Neural cell (in vitro differentiated cells): ENCODE measurements at regions not wholly inside any gene's neighbourhood (a gene's known extent, or its start where the extent isn't known, plus 50 kb on each side); places are given as distances from the start of the nearest gene placed in this dataset.

Experiments
- H2AFZ ChIP-seq: fragments of 200-600, 300-800 bp; sonication (generic), shearing (Covaris generic); 2 replicates; pipeline ENCODE4 v1.6.0; 2014; ENCODE audit warnings: low read depth, mild to moderate bottlenecking, antibody characterized with exemption, low read length, moderate library complexity
- H3F3A ChIP-seq: fragments of 200-600 bp; shearing (Covaris generic); 2 replicates; pipeline ENCODE4 v1.6.1; 2016; ENCODE audit warnings: mild to moderate bottlenecking, moderate library complexity, mixed read lengths, antibody characterized with exemption, low read length; ENCODE audit not compliant: insufficient read depth, poor library complexity, severe bottlenecking
- H3K27ac ChIP-seq: fragments of 200-600, 300-800 bp; sonication (generic), shearing (Covaris generic); 2 replicates; pipeline ENCODE4 v1.5.1; 2014; ENCODE audit warnings: mild to moderate bottlenecking, low read length, moderate library complexity
- H3K27me3 ChIP-seq: fragments of 300-800, 200-600 bp; sonication (generic), shearing (Covaris generic); 2 replicates; pipeline ENCODE4 v1.6.0; 2014; ENCODE audit warnings: mild to moderate bottlenecking, low read depth, low read length, moderate library complexity; ENCODE audit not compliant: insufficient read depth
- H3K36me3 ChIP-seq: fragments of 300-800, 200-600 bp; sonication (generic), shearing (Covaris generic); 2 replicates; pipeline ENCODE4 v1.5.1; 2014; ENCODE audit warnings: mild to moderate bottlenecking, antibody characterized with exemption, low read length, moderate library complexity; ENCODE audit not compliant: insufficient read depth
- H3K4me2 ChIP-seq: fragments of 300-800, 200-600 bp; sonication (generic), shearing (Covaris generic); 2 replicates; pipeline ENCODE4 v1.6.0; 2014; ENCODE audit warnings: mild to moderate bottlenecking, low read length
- H3K4me3 ChIP-seq: fragments of 300-800, 200-600 bp; sonication (generic), shearing (Covaris generic); 2 replicates; pipeline ENCODE4 v1.5.1; 2014; ENCODE audit warnings: mild to moderate bottlenecking, low read length, moderate library complexity
- H3K79me2 ChIP-seq: fragments of 200-600 bp; shearing (Covaris generic); replicated peaks from 2 replicates; pipeline ENCODE4 v1.6.0; 2014; ENCODE audit warnings: mild to moderate bottlenecking, low read length, moderate library complexity; ENCODE audit not compliant: insufficient read depth
- H3K9ac ChIP-seq: fragments of 300-800, 200-600 bp; sonication (generic), shearing (Covaris generic); 2 replicates; pipeline ENCODE4 v1.6.1; 2016; ENCODE audit warnings: mild to moderate bottlenecking, low read length, mixed read lengths
- H3K9me2 ChIP-seq: fragments of 200-600 bp; shearing (Covaris generic); 2 replicates; pipeline ENCODE4 v1.6.1; 2016; ENCODE audit warnings: mild to moderate bottlenecking, low read length, mixed read lengths; ENCODE audit not compliant: insufficient read depth
- H3K9me3 ChIP-seq: fragments of 200-600, 300-800 bp; sonication (generic), shearing (Covaris generic); 2 replicates; pipeline ENCODE4 v1.6.1; 2016; ENCODE audit warnings: mild to moderate bottlenecking, mixed run types, low read length, moderate library complexity, mixed read lengths
- H4K20me1 ChIP-seq: fragments of 200-600 bp; shearing (Covaris generic); 2 replicates; pipeline ENCODE4 v1.6.1; 2016; ENCODE audit warnings: mild to moderate bottlenecking, mixed run types; ENCODE audit not compliant: insufficient read depth
- EP300 ChIP-seq: fragments of 450-650 bp; conservative IDR thresholded peaks from 2 replicates; pipeline ENCODE4 v1.6.1; 2014; ENCODE audit warnings: antibody characterized with exemption, mild to moderate bottlenecking, moderate library complexity; ENCODE audit not compliant: poor library complexity, severe bottlenecking
- EZH2 ChIP-seq: fragments of 200-600, 300-800 bp; shearing (Covaris generic), sonication (generic); IDR thresholded peaks from 2 replicates; pipeline ENCODE4 v1.6.1; 2014; ENCODE audit warnings: antibody characterized with exemption, low read length, borderline replicate concordance, mild to moderate bottlenecking; ENCODE audit not compliant: insufficient read depth, poor library complexity, severe bottlenecking
- MXI1 ChIP-seq: fragments of 450-650 bp; conservative IDR thresholded peaks from 2 replicates; pipeline ENCODE4 v1.6.1; 2014; ENCODE audit warnings: antibody characterized with exemption, mild to moderate bottlenecking; ENCODE audit not compliant: poor library complexity, severe bottlenecking
- POLR2AphosphoS5 ChIP-seq: IDR thresholded peaks from 2 replicates; pipeline ENCODE4 v1.6.1; 2012
- RAD21 ChIP-seq: fragments of 450-650 bp; conservative IDR thresholded peaks from 2 replicates; pipeline ENCODE4 v1.6.1; 2014; ENCODE audit warnings: antibody characterized with exemption, mild to moderate bottlenecking, moderate library complexity
- SMC3 ChIP-seq: fragments of 450-650 bp; conservative IDR thresholded peaks from 2 replicates; pipeline ENCODE4 v1.6.1; 2014; ENCODE audit warnings: antibody characterized with exemption, mild to moderate bottlenecking, moderate library complexity; ENCODE audit not compliant: poor library complexity
- TAF1 ChIP-seq: IDR thresholded peaks from 2 replicates; pipeline ENCODE4 v1.6.1; 2012; ENCODE audit warnings: low read depth
- TF ChIP-seq, protein P1 (sequence below): fragments of 450-650 bp; IDR thresholded peaks from 2 replicates; pipeline ENCODE4 v1.5.1; 2014; ENCODE audit warnings: antibody characterized with exemption, mild to moderate bottlenecking, moderate library complexity; ENCODE audit not compliant: poor library complexity, severe bottlenecking
- TF ChIP-seq, protein P2 (sequence below): IDR thresholded peaks from 2 replicates; pipeline ENCODE4 v1.6.1; 2012; ENCODE audit warnings: borderline replicate concordance

DNA sequence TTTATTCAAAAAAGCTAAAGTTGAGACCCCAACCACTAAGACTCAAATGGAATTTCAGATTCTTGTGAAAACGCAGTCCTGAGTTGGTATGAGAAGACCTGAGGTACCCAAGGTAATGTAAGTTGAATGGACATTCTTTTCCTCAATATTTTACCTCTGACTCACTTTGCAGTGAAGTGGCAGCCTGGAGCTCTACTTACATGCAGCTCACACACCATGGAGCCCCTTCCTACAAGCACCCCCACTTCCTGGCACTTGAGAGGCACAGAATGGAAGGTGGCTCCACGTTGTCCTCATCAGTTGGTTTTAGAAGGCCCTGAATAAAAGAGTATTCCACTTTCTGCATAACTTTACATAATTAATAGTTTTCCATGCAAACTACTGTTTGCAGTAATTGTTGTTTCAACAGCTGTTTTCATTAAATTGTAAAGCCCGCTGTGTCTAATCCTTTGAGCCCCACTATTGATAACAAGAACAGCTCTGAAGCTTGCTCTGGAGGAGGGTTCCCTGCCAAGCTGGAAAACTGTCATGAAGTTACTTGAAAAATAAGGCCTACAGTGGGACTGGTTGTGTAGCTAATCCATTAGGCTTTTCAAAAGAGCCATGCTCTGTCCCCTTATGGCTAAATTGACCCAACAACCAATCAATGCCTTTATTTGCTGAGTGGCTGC lies 102.2 kb upstream of the SPATA31D4 start:
- no peak overlapping the region for H3K4me3 ChIP-seq
- no peak for TF ChIP-seq EZH2
- TF ChIP-seq, protein P1, sequence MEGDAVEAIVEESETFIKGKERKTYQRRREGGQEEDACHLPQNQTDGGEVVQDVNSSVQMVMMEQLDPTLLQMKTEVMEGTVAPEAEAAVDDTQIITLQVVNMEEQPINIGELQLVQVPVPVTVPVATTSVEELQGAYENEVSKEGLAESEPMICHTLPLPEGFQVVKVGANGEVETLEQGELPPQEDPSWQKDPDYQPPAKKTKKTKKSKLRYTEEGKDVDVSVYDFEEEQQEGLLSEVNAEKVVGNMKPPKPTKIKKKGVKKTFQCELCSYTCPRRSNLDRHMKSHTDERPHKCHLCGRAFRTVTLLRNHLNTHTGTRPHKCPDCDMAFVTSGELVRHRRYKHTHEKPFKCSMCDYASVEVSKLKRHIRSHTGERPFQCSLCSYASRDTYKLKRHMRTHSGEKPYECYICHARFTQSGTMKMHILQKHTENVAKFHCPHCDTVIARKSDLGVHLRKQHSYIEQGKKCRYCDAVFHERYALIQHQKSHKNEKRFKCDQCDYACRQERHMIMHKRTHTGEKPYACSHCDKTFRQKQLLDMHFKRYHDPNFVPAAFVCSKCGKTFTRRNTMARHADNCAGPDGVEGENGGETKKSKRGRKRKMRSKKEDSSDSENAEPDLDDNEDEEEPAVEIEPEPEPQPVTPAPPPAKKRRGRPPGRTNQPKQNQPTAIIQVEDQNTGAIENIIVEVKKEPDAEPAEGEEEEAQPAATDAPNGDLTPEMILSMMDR: no peak
- TF ChIP-seq MXI1: no peak
- no peak for TF ChIP-seq POLR2AphosphoS5
- no peak for TF ChIP-seq EP300
- TF ChIP-seq TAF1: no peak
- no peak for TF ChIP-seq SMC3
- TF ChIP-seq RAD21: no peak
- TF ChIP-seq, protein P2, sequence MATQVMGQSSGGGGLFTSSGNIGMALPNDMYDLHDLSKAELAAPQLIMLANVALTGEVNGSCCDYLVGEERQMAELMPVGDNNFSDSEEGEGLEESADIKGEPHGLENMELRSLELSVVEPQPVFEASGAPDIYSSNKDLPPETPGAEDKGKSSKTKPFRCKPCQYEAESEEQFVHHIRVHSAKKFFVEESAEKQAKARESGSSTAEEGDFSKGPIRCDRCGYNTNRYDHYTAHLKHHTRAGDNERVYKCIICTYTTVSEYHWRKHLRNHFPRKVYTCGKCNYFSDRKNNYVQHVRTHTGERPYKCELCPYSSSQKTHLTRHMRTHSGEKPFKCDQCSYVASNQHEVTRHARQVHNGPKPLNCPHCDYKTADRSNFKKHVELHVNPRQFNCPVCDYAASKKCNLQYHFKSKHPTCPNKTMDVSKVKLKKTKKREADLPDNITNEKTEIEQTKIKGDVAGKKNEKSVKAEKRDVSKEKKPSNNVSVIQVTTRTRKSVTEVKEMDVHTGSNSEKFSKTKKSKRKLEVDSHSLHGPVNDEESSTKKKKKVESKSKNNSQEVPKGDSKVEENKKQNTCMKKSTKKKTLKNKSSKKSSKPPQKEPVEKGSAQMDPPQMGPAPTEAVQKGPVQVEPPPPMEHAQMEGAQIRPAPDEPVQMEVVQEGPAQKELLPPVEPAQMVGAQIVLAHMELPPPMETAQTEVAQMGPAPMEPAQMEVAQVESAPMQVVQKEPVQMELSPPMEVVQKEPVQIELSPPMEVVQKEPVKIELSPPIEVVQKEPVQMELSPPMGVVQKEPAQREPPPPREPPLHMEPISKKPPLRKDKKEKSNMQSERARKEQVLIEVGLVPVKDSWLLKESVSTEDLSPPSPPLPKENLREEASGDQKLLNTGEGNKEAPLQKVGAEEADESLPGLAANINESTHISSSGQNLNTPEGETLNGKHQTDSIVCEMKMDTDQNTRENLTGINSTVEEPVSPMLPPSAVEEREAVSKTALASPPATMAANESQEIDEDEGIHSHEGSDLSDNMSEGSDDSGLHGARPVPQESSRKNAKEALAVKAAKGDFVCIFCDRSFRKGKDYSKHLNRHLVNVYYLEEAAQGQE: no peak
- no peak overlapping the region for H3K9ac ChIP-seq
- H3K27me3 ChIP-seq: peaks cover 9% of the 10 kb centered on the region
- no peak overlapping the region for H3K27ac ChIP-seq
- H3K36me3 ChIP-seq: no peaks in the 10 kb centered on the region
- H3K4me2 ChIP-seq: no peak overlapping the region
- no peak overlapping the region for H2AFZ ChIP-seq
- H3F3A ChIP-seq: no peaks in the 10 kb centered on the region
- H3K9me3 ChIP-seq: no peaks in the 10 kb centered on the region
- no peaks in the 10 kb centered on the region for H4K20me1 ChIP-seq
- no peaks in the 10 kb centered on the region for H3K9me2 ChIP-seq
- H3K79me2 ChIP-seq: no peaks in the 10 kb centered on the region

- H3K4me3 ChIP-seq: no peak overlapping the region
- TF ChIP-seq EP300 (no peak), SMC3 (no peak)
- no peak overlapping the region for H2AFZ ChIP-seq
Observed at GRCh38 chr9:81826517-81826906, 101.7 kb upstream of the SPATA31D4 start.

More at GRCh38 chr9:81826517-81826906, 101.7 kb upstream of the SPATA31D4 start:
- Histone ChIP-seq H3K4me2 (no peak overlapping the region), H3F3A (no peaks in the 10 kb centered on the region), H3K9me3 (no peaks in the 10 kb centered on the region), H3K36me3 (no peaks in the 10 kb centered on the region), H3K27ac (no peak overlapping the region), H3K9ac (no peak overlapping the region), H3K27me3 (peaks cover 8% of the 10 kb centered on the region), H3K9me2 (no peaks in the 10 kb centered on the region), H4K20me1 (no peaks in the 10 kb centered on the region), H3K79me2 (no peaks in the 10 kb centered on the region)
